ENCODE measurements at regions not wholly inside any gene's neighbourhood (a gene's known extent, or its start where the extent isn't known, plus 50 kb on each side); places are given as distances from the start of the nearest gene placed in this dataset.

- TF ChIP-seq POLR2A (IDR thresholded peaks at IDR 0.05) (no peak), POLR2AphosphoS5 (IDR thresholded peaks at IDR 0.05) (no peak), CTCF (IDR thresholded peaks at IDR 0.05) (no peak)
Measured at GRCh38 chr17:77476498-77476897, 335.7 kb downstream of the SEC14L1 start.

Data from upper lobe of left lung (tissue), 4 donors.